ENCODE measurements at regions not wholly inside any gene's neighbourhood (a gene's known extent, or its start where the extent isn't known, plus 50 kb on each side); places are given as distances from the start of the nearest gene placed in this dataset.

GRCh38 chr7:63899691-63900393 is 98.8 kb upstream of the ZNF722 start (continued):
- TF ChIP-seq NKRF (conservative IDR thresholded peaks at IDR 0.05): no peak
- TF ChIP-seq LARP7 (IDR thresholded peaks at IDR 0.05): no peak
- TF ChIP-seq MEF2B (IDR thresholded peaks at IDR 0.05; ENCODE audit: partially characterized antibody, poor library complexity, severe bottlenecking): no peak
- no peak for TF ChIP-seq RELA (IDR thresholded peaks at IDR 0.05; ENCODE audit: borderline replicate concordance, partially characterized antibody)
- TF ChIP-seq MEF2A (IDR thresholded peaks at IDR 0.05; ENCODE audit: insufficient read depth, low read depth, low read length): no peak
- TF ChIP-seq TCF7 (IDR thresholded peaks at IDR 0.05; ENCODE audit: borderline replicate concordance): no peak
- TF ChIP-seq ZNF592 (IDR thresholded peaks at IDR 0.05): no peak
- no peak for TF ChIP-seq USF1 (IDR thresholded peaks at IDR 0.05; ENCODE audit: borderline replicate concordance, extremely low read length, insufficient read depth, low read depth, low read length)
- TF ChIP-seq NFYB (IDR thresholded peaks at IDR 0.05; ENCODE audit: insufficient read depth, low read depth, low read length): no peak

Data from GM12878 (cell line).